Pulmonary artery endothelial cell (primary cell): ENCODE measurements at regions not wholly inside any gene's neighbourhood (a gene's known extent, or its start where the extent isn't known, plus 50 kb on each side); places are given as distances from the start of the nearest gene placed in this dataset.

Experiments used
- DNase-seq: peaks from one replicate; pipeline ENCODE4 v3.0.0-alpha.2; 2011; ENCODE audit warnings: low read depth, low spot score

DNA sequence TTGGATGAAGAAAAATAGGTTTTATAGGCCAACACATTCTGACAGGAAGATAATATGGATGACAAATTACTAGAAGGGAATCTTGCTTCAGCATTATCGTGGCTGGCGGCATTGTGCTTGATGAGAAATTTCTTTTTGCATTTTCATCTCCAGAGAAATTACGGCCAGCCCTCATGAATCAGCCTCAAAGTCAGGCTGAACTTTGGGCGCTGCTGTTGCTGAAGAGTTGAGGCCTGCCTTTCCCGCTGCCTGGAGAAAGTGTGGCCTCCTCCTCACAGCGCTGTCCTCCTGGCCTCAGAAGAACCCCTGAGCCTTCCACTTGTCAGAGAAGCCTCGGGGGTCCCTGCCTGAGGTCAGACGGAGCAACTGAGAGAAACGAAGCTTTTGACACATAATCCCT lies 272.4 kb upstream of the KCNIP4 start:
- no peak for DNase-seq

DNA sequence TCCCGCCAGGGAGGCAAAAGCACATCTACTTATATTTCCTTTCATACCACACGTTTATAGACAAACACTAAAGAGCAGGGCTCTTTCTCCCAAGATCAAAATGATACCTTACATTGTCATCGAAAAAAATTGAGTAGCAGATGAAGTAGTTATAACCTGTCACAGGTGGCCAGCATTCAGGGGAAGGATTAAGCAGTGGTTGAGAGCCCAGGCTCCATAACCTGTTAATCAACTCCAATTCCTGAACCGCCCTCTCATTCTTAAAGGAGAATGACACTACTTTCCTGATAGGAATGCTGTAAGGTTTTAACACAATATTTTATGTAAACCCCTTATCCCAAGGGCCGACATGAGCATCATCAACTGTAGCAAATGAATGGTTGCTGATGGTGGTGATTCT lies 268.9 kb upstream of the KCNIP4 start:
- no peak for DNase-seq

GRCh38 chr4:22216278-22216677 lies 267.7 kb upstream of the KCNIP4 start:
- no peak for DNase-seq

DNA sequence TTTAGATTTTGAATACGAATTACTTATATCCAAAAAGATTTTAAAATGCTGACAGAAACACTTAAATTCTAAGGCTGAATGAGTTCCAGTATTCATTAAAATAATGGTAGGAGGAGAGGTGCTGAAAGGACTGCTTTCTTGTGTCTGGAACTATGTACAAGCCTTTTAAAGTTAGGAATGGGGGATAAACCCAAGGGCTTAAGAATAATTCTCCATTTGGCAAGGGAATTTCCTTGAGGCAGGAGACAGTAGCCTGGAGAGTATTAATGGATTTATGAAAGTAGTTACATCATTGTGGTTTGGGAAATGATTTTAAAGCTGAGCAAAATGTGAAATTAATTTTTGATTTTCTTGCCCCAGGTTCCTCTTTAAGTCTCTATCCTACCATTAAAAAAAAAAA lies 266.5 kb upstream of the KCNIP4 start:
- DNase-seq: no peak

DNA sequence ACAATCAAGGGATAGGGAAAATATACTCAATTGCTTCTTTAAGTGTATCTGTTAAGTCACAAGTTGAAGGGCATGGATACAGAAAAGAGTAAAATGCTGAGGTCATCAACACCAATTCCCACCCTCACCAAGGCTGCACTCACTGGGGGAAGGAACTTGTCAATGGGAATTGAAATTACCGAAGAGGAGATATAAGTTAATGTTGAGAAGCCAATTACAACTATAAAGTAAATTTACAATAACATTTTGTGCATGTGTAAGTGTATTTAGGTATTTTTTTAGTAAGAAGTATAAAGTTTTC lies 255.1 kb upstream of the KCNIP4 start:
- DNase-seq: no peak

GRCh38 chr4:22202975-22203710 lies 254.6 kb upstream of the KCNIP4 start:
- no peak for DNase-seq

GRCh38 chr4:22202246-22202974 lies 253.8 kb upstream of the KCNIP4 start:
- no peak for DNase-seq

DNA sequence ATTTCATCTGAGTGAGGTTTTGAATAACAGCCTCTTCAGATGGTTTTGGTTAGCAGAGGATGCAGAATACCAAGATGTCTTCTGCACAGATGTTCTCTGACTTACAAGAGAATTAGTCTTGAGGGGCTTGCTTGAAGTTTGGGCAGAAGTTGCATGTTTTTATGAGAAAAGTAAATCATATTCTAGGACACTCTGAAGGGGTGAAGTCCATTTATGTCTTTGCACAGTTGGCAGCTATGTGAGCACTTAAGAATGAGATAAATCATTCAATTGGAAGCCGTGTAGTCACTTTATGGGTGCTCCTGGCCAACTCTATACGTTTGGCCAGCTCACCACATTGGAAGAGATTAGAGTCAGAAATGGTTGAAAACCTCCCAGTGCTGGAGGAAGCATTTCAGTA lies 252.7 kb upstream of the KCNIP4 start:
- no peak for DNase-seq

- DNase-seq: no peak
These were observed 248.0 kb upstream of the KCNIP4 start for GRCh38 chr4:22196551-22196950.

DNA sequence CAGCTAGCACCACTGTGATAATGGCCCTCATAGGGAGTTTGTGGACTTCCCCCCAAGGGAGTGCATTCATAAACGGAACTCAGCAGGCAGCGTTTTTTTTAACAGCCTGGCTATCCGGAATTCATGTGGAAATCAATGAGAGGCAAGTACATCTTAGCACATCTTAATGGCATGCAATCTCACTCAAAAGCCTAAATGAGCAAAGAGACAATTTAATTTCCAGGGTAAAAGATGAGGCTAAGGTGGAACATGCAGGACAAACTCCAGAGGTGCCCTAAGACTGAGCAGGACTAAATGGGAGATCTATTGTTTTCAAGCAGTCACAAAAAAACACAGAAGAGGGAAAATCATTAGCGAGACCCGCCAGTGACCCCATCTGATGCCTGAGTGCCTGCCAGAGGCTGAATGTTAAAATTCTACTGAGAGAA lies 243.5 kb upstream of the KCNIP4 start:
- no peak for DNase-seq

GRCh38 chr4:22191565-22191964 lies 243.0 kb upstream of the KCNIP4 start:
- no peak for DNase-seq

- peak; percentile 7 for DNase-seq
These were observed 242.3 kb upstream of the KCNIP4 start for GRCh38 chr4:22190855-22191254.

GRCh38 chr4:22187203-22187820 lies 238.7 kb upstream of the KCNIP4 start:
- no peak for DNase-seq

DNA sequence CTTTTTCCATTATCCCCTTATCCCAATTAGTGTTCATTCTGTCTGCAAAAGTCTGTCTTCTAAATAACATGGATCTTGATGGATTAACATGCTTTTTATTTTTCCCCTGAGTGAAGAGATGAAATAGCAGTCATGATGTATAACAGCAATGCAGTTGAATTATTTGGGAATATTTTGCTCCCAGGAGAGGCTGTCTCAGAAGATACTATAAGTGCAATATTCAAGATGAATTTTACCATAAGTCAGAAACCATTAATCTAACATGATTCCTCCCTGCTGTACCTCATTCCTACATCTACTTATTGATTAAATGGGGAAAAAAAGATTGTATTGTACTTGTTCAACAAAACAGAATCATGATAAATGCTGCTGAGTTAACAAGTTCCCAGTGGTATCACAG lies 233.2 kb upstream of the KCNIP4 start:
- no peak for DNase-seq

DNA sequence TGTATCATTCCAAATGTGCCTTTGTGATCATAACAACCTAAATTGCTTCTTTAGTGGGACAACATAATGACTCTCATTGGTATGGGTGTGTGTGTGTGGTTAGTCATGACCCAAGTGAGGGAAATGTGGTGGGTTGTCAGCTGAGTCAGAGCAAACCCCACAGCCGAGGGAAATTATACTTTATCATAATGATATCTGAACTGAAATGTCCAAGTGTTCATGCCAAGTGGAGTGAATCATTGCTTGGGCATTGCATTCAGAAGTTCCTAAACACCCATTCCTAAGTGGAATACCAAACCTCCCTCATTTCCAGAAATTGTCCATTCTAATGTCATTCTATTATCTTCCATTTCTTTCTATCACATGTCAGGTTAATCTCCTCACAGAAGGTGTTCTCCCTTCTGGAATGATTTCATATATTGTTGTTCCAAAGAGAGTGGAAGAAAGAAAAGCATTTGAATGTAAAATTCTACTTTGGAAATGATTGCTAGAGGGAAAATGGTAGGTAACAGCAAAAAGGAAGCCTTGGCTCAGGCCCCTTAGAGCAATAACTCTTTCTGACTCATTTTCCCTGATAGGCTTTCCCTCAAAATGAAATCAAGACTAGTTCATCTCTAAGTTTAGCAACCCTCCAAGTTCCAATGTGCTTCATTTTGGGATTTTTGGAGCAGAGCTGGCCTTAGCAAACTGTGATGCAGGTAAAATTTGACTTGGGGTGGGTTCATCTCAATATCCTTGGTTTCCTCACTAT lies 230.7 kb upstream of the KCNIP4 start:
- peak; percentile 57 for DNase-seq

DNA sequence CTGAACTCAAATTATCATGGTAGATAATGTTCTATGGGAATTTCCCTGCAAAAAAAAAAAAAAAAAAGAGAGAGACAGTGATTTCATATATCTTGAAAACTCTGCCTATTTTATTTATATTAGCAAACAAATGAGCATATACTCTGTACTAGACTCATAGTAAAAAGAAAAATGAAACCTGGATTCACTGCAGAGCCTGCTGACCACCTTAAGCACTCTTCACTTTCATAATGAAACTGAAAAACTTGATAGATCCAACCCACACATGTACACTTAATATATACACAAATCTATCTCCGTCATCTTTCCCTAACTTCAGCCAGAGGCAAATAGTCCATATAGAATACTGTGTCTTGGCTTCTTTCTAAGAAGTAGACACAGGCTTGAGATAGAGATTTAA lies 226.1 kb upstream of the KCNIP4 start:
- no peak for DNase-seq

DNA sequence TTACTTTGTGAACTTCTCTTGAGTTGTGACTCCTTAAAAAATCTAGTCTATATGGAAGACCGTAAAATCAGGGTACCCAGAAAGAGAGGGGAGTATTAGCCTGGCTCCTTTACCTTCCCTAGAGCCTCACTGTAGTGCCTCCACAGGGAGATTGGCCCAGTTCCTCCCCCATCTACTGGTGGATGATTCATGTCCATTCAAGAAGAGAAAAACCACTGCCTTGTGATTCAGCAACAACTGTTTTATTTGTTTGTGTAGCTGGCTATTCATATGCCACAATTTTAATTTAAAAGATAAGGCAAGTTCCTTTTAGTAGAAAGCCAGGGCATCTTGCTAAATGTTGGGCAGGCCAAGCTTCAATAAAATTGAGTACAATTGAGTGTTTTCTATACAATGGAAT lies 221.8 kb upstream of the KCNIP4 start:
- no peak for DNase-seq

- no peak for DNase-seq
These were observed 218.6 kb upstream of the KCNIP4 start for GRCh38 chr4:22167201-22167600.

DNA sequence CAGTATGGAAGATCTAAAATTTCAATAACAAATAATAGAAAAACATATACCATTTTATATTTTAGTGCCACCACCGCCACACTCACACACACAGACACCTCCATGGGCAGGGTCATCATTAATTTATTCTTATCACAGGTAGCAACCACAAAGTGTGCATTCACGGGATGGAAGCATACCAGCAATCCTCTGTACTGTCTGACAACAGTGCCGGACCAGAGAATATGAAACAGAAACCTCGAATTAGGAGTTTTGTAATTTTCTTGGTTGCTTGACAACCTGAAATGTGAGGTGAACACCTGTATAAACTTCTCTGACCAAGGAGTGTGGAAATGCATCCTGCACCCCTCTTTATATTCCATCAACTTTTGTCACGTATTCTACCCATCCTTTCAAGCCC lies 213.9 kb upstream of the KCNIP4 start:
- DNase-seq: no peak

DNA sequence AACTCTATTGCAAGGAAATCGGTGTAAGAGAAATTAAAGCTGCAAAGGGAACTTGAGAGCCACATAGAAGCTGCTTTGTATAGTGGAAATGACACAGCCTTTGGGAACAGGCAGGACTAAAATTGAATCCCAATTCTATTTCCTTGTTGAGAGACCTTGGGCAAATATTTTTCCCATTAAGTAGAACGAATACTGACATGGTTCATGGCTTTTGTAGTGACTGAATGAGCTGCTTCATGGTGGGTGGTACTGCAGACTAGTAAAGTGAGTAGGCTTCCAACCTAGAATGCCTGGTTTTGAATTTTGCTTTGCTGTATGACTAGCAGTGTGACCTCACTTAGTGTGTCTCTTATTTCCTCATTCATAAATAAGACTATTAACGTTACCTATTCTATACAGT lies 182.2 kb upstream of the KCNIP4 start:
- DNase-seq: no peak

GRCh38 chr4:22129454-22130029 lies 181.0 kb upstream of the KCNIP4 start:
- DNase-seq: no peak

DNA sequence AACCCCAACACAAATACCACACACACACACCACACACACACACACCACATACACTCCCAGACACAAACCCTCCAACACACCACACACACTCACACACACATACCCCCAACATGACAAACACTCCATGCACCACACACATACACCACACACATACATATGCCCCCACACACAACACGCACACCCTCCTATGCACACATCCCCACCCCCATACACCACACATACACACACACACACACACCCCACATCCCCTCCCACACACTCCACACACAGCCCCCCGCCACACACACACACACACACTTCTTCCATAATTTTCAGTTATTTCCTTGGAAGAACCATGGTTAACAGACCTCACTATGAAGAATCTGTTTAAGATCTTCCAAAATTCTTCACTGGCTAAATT lies 173.5 kb upstream of the KCNIP4 start:
- no peak for DNase-seq
